ENCODE measurements at regions not wholly inside any gene's neighbourhood (a gene's known extent, or its start where the extent isn't known, plus 50 kb on each side); places are given as distances from the start of the nearest gene placed in this dataset.

DNA sequence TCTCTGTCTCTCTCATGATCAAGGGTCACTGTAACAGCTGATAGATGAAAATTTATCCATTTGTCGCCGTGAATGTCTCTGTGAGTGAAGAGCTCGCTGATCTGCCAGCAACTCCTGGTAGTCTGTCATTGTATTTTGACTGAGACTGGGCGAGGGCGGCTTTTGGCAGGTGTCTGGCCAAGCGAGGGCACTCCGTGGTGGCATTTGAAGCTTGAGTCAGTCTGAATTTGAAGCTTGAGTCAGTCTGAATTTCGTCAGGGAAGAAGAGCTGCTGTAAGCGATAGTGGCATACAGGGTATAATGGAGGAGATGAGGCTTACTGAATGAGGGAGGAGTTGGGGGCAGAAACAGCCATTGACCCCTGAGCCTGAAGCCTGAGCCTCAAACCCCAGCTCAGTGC is 56.8 kb upstream of the FAM181A start:
- no peak for DNase-seq (ENCODE audit: low spot score)

GRCh38 chr14:93869427-93869826 is 57.7 kb upstream of the FAM181A start:
- DNase-seq (ENCODE audit: low spot score), result no peak

- DNase-seq (ENCODE audit: low spot score), result no peak
These were observed 59.0 kb upstream of the FAM181A start for GRCh38 chr14:93868165-93868564.

- no peak for DNase-seq (ENCODE audit: low spot score)
These were observed 64.9 kb upstream of the FAM181A start for GRCh38 chr14:93862265-93862664.

- no peak for DNase-seq (ENCODE audit: low spot score)
These were observed 65.3 kb upstream of the FAM181A start for GRCh38 chr14:93861836-93862235.

DNA sequence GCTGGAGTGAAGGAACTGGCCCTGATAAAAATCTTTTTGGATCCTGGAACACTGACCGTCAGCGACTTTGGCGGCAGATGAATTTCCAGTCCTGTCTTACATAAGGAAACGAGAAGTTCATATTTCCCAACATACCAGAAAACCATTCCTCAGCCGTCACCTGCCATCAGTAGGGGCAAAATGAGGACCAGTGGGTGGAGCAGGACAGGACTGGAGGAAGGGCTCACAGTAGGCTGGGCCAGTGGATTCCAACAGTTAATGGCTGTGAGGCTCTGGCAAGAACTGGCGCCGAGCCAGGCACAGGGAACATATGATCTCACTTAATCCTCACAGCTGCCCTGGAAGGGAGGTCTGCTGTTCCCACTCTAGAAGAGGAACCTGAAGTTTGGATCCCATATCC is 67.2 kb upstream of the FAM181A start:
- DNase-seq (ENCODE audit: low spot score), result no peak

DNA sequence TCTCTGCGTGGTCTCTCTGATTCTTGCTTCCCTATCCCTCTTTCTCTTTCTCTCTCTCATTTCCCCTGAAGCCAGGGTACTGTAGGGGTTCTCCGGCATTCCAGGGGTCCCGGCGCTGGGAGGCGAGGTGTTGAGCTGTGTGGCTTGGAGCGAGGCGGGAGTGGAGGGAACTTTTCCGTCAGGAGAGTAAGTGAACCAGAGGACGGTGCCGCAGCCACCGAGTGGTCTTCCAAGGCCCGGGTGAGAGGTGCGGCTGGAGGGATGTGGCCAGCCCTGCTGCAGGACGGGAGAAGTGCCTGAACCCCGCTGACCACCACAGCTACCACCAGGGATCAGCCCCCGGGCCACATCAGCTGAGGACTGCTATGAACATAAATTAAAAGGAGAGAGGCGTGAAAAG is 68.2 kb upstream of the FAM181A start:
- no peak for DNase-seq (ENCODE audit: low spot score)

- peak; percentile 50 for DNase-seq (ENCODE audit: low spot score)
These were observed 69.4 kb upstream of the PRIMA1 start for GRCh38 chr14:93857500-93858283.

- no peak for DNase-seq (ENCODE audit: low spot score)
These were observed 68.8 kb upstream of the PRIMA1 start for GRCh38 chr14:93857081-93857480.

- DNase-seq (ENCODE audit: low spot score), result no peak
These were observed 67.5 kb upstream of the PRIMA1 start for GRCh38 chr14:93855737-93856136.

DNA sequence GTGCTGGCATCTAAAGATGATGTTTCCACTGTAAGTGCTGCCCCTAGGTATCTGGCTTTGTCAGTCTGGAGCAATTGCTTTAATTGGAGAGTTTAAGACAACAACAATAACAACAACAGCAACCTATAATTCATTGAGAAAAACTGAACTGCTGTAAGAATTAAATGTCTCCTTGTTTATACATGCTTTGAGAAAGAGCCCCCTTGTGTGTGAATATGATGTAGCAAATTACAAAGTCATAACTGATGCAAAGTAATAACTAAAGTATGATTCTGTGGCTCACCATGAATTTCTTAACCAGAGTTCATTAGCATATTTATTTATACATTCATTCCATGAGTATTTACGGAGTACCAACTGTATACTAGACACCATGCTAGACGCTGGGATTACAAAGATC is 59.2 kb upstream of the PRIMA1 start:
- DNase-seq (ENCODE audit: low spot score), result no peak

DNA sequence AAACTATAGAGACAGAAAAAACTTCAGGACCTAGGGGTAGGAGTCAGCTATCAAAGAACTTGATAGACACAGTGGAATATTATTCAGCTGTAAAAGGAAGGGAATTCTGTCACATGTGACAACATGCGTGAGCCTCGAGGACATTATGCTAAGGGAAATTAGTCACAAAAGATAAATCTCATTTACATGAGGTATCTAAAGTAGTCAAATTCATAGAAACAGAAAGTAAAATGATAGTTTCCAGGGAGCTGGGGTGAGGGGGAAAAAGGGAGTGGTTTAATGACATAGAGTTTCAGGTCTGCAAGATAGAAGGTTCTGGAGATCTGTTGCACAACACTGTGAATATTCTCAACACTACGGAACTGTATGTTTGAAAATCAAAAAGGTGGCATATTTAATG is 50.0 kb upstream of the PRIMA1 start:
- DNase-seq (ENCODE audit: low spot score), result no peak

Measured in iPS-NIHi11 (cell line).